NB4 (cell line): ENCODE measurements at regions not wholly inside any gene's neighbourhood (a gene's known extent, or its start where the extent isn't known, plus 50 kb on each side); places are given as distances from the start of the nearest gene placed in this dataset.

Experiments
- DNase-seq: peaks from one replicate; pipeline ENCODE4 v3.0.0; 2010; ENCODE audit warnings: low read depth
- H3K4me3 ChIP-seq: one replicate; pipeline ENCODE4 v1.5.1; 2011; ENCODE audit warnings: mild to moderate bottlenecking, low read depth, low read length, moderate library complexity
- MYC ChIP-seq: IDR thresholded peaks from 2 replicates; pipeline ENCODE4 v1.6.1; 2011; ENCODE audit warnings: low read depth, low read length
- POLR2A ChIP-seq: IDR thresholded peaks from 2 replicates; pipeline ENCODE4 v1.6.1; 2011; ENCODE audit warnings: mild to moderate bottlenecking; ENCODE audit not compliant: insufficient read length; ENCODE audit errors: extremely low read depth
- TF ChIP-seq, protein P1 (sequence below): IDR thresholded peaks from one replicate; pipeline ENCODE4 v1.5.1; 2012; ENCODE audit warnings: low read depth, low read length
- TF ChIP-seq, protein P2 (sequence below): IDR thresholded peaks from 2 replicates; pipeline ENCODE4 v1.6.1; 2011; ENCODE audit warnings: low read depth, low read length

DNA sequence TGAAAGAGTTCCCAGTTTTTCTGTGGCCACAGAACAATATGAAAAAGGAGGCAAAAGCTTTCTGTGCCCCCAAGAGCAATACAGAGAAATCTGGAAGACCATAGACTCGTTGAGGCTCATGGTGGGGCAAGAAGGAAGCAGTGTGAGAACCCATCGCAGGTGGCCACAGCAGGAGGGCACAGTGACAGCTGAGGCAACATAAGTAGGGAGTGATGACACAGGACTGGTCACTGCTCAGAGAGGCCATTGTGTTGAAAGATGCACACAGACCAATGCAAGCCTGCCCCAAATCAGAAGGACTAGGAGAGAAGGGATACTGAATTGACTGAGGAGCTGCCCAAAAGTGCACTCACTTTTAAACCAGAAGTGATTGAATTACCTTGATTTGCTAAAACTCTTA lies 483.6 kb downstream of the EPHA4 start:
- no peak for TF ChIP-seq POLR2A
- TF ChIP-seq, protein P1, sequence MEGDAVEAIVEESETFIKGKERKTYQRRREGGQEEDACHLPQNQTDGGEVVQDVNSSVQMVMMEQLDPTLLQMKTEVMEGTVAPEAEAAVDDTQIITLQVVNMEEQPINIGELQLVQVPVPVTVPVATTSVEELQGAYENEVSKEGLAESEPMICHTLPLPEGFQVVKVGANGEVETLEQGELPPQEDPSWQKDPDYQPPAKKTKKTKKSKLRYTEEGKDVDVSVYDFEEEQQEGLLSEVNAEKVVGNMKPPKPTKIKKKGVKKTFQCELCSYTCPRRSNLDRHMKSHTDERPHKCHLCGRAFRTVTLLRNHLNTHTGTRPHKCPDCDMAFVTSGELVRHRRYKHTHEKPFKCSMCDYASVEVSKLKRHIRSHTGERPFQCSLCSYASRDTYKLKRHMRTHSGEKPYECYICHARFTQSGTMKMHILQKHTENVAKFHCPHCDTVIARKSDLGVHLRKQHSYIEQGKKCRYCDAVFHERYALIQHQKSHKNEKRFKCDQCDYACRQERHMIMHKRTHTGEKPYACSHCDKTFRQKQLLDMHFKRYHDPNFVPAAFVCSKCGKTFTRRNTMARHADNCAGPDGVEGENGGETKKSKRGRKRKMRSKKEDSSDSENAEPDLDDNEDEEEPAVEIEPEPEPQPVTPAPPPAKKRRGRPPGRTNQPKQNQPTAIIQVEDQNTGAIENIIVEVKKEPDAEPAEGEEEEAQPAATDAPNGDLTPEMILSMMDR: no peak
- TF ChIP-seq, protein P2, sequence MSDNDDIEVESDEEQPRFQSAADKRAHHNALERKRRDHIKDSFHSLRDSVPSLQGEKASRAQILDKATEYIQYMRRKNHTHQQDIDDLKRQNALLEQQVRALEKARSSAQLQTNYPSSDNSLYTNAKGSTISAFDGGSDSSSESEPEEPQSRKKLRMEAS: no peak
- TF ChIP-seq MYC: no peak
- no peak for DNase-seq
- no peak overlapping the region for H3K4me3 ChIP-seq

DNA sequence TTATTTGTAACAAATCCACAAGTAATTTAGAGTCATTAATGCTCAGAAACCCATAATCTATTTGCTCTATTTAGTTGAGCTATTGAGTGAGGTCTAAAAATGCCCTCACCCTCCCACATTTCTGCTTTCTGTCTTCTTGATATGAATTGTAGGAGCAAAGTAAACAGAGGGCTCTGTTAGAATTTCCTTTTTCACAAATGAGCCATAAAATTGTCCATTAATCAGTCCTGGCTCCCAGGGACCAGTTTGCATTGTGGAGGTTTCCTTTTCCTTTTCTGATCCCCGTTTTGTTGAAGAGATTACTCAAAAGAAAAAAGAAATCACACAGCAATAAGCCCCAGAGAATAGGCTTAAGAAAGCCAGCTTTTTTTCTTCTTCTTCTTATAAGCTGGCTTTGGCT lies 476.7 kb downstream of the EPHA4 start:
- TF ChIP-seq, protein P2: no peak
- TF ChIP-seq MYC (no peak), POLR2A (no peak)
- TF ChIP-seq, protein P1: no peak
- no peak overlapping the region for H3K4me3 ChIP-seq
- no peak for DNase-seq

DNA sequence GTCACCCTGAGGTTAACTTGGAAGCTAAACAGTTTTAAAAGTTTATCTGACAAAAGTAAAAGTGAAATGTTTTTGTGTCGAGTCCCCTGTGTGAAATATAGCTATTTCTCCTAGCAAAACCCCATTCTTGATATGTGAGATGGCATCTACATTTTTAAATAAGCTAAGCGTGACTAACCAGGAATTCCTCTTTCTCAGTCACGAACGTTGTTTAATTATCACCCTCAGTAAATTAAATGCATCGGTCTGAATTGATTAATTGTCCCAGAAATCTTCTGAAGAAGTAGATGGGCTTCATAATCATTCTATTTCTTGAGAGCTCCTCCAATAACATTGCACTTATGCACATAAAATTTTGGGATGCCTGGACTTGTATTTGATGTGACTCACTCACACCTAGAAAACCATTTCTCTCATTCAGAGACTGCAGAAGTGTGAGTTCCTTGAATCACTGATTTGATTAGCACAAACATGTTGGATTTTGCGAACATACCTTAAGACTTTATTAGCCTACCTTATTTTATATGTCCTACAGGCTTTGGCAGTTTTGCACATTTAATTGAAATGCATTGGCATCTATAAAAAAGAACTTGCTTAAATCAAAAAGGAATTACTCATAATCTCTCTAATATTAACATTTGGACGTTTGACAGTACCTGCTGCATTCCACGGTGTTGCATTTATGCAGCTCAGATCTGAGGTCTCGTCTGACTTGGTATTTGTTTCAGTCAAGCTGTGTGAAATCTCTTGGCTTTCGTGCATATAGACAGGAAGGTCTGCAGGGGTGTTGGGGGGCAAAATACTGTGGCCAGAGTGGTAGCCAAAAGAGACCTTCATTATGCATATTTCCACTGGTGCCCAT lies 475.2 kb downstream of the EPHA4 start:
- TF ChIP-seq, protein P2: no peak
- TF ChIP-seq MYC (no peak), POLR2A (no peak)
- TF ChIP-seq, protein P1: no peak
- no peak for DNase-seq
- no peak overlapping the region for H3K4me3 ChIP-seq

DNA sequence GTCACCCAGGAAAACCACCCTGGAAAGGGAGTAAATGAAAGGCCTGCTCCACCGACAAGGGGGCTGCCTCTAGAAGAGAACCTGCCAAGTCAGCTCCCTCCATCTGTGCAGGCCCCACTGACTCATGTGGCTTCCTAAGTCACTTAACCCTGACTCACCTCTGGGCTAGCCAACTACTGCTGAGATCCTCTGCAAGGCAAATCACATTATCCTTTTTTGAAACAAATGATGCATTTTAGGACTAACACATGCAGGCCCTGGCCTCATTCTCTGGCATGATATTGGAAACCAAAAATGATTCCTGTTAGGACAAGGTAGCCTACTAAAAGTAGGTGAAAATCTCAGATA lies 474.6 kb downstream of the EPHA4 start:
- no peak overlapping the region for H3K4me3 ChIP-seq
- TF ChIP-seq POLR2A (no peak), MYC (no peak)
- TF ChIP-seq, protein P2: no peak
- TF ChIP-seq, protein P1: no peak

DNA sequence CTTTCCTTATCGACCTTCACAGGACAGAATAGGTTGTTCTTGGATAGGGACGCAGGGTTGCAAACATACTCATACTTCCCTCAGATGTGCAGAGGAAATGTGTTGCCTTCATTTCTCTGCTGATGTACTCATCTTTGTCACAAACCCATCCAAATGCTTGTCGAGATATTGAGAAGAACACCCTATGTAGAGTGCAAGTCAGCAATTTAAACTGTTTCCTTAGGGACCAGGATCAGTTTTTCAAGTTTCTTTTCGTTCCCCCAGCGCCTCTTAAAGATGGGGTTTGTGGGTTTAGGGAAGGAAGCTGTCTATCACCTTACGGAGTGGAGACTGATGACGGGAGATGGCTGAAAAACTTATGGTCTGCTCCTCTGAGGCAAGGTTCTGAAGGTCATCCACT lies 474.2 kb downstream of the EPHA4 start:
- no peak overlapping the region for H3K4me3 ChIP-seq
- DNase-seq: no peak
- TF ChIP-seq, protein P2: no peak
- no peak for TF ChIP-seq MYC
- no peak for TF ChIP-seq POLR2A
- TF ChIP-seq, protein P1: no peak

More for the DNA sequence above, 474.6 kb downstream of the EPHA4 start:
- DNase-seq: no peak
